Kidney (tissue), 13 donors: ENCODE measurements at regions not wholly inside any gene's neighbourhood (a gene's known extent, or its start where the extent isn't known, plus 50 kb on each side); places are given as distances from the start of the nearest gene placed in this dataset.

Experiments
- DNase-seq, 5 donors: peaks; one replicate each; pipeline ENCODE4 v3.0.0-alpha.2; 2013 to 2020
- FAIRE-seq: peaks from 2 replicates; lab custom pipeline; 2012; peaks lifted over from hg19 to GRCh38; lab: Jason Lieb, UNC
- H3K27ac ChIP-seq, 2 donors: one replicate each; pipeline ENCODE4 v1.7.0; 2013; ENCODE audit warnings: low read depth in 2 of 2, low read length in 2 of 2, inconsistent platforms in 1 of 2
- H3K27me3 ChIP-seq: one replicate; pipeline ENCODE4 v1.7.1; 2013; ENCODE audit warnings: low read length, inconsistent platforms; ENCODE audit not compliant: control insufficient read depth, insufficient read depth
- H3K36me3 ChIP-seq, 3 donors: one replicate each; pipeline versions ENCODE4 v1.7.0 to v1.7.1; 2013; ENCODE audit warnings: low read length in 3 of 3, control low read depth in 1 of 3, inconsistent platforms in 1 of 3; ENCODE audit not compliant: insufficient read depth in 3 of 3, control insufficient read depth in 2 of 3
- H3K4me1 ChIP-seq, 3 donors: one replicate each; pipeline versions ENCODE4 v1.7.0 to v1.7.1; 2013; ENCODE audit warnings: low read length in 3 of 3, inconsistent platforms in 1 of 3, low read depth in 1 of 3; ENCODE audit not compliant: control insufficient read depth in 2 of 3, insufficient read depth in 2 of 3
- H3K4me3 ChIP-seq, 3 donors: one replicate each; pipeline versions ENCODE4 v1.7.0 to v1.8.1; 2013; ENCODE audit warnings: low read length in 3 of 3, control low read depth in 1 of 3, inconsistent platforms in 1 of 3
- H3K9ac ChIP-seq, 3 donors: one replicate each; pipeline versions ENCODE4 v1.7.0 to v1.7.1; 2013; ENCODE audit warnings: low read length in 3 of 3, control low read depth in 1 of 3, inconsistent platforms in 1 of 3
- H3K9me3 ChIP-seq, 3 donors: one replicate each; pipeline versions ENCODE4 v1.7.0 to v1.7.1; 2013; ENCODE audit warnings: low read length in 3 of 3, control low read depth in 1 of 3, inconsistent platforms in 1 of 3; ENCODE audit not compliant: control insufficient read depth in 2 of 3, insufficient read depth in 1 of 3
- CTCF ChIP-seq: IDR thresholded peaks from 3 replicates; pipeline ENCODE4 v1.5.1; 2012; ENCODE audit warnings: mild to moderate bottlenecking, moderate library complexity, borderline replicate concordance; ENCODE audit not compliant: insufficient read depth; ENCODE audit errors: extremely low read depth
- intact Hi-C: fragments of 100-400 bp; cut with DNase I; formaldehyde crosslinking; loops from one replicate; pipeline ENCODE4 v1.11.1; 2022
- donor health status: control.
- donor health status: control.
- donor health status: control.
- donor health status: control.
- donor health status: control.
- donor health status: DM: yes; HTN: yes; CAD: no.
- donor health status: Normal renal cell carcinoma (clear cell type).

DNA sequence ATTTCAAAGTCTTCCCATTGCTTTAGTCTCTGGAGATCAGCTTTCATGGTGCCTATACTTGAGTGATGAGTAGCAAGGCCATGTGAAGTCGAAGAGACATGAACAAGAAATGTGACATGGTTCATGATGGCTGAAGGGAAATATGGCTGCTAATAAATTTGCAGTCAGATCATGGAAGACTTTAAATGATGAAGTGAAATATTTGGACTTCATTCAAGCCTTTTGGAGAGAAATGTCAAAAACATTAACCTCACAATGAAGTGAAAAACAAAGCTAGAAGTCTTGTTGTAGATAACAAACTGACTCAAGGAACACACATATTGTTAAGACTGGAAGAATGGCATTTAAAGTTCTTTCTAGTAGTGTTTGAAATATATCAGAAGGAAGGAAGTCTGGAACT is 120.3 kb upstream of the CCDC54 start:
- FAIRE-seq = no peak
- no peak overlapping the region for H3K27ac ChIP-seq

DNA sequence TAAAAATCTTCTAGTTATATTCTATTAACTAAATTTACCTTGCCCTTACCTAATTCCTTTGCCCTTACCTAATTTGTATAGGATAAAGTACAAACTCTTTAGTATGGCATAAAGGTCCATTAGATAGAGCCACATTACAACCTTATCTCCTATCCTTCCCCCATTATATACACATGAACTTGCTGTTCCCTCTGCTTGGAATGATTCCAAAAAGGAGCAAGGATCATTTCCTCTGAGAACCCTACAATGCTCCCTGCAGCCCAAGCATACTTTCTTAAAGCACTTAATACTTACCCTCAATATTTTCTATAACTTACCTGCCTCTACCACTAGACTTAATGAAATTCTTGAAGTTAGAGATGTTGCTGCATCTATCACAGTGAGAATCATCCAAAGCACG is 118.9 kb upstream of the CCDC54 start:
- Histone ChIP-seq H3K9ac (no peak overlapping the region), H3K27ac (no peak overlapping the region), H3K4me1 (no peaks in the 10 kb centered on the region), H3K4me3 (no peak overlapping the region), H3K9me3 (no peaks in the 10 kb centered on the region), H3K36me3 (no peaks in the 10 kb centered on the region), H3K27me3 (no peaks in the 10 kb centered on the region)
- FAIRE-seq (no peak), DNase-seq (no peak)
- intact Hi-C loops = no loop called here
- no peak for TF ChIP-seq CTCF

More for the DNA sequence above, 120.3 kb upstream of the CCDC54 start:
- intact Hi-C loops = no loop called here
- Histone ChIP-seq H3K9ac (no peak overlapping the region), H3K4me1 (no peaks in the 10 kb centered on the region), H3K9me3 (no peaks in the 10 kb centered on the region), H3K27me3 (no peaks in the 10 kb centered on the region), H3K36me3 (no peaks in the 10 kb centered on the region), H3K4me3 (no peak overlapping the region)
- TF ChIP-seq CTCF = no peak
- DNase-seq = no peak

- no peak for TF ChIP-seq CTCF
- Histone ChIP-seq H3K4me3 (no peak overlapping the region), H3K27ac (no peak overlapping the region), H3K4me1 (peaks cover 0 to 2% (median 0%) of the 10 kb centered on the region in 3 donors), H3K36me3 (no peaks in the 10 kb centered on the region), H3K27me3 (no peaks in the 10 kb centered on the region), H3K9ac (no peak overlapping the region), H3K9me3 (no peaks in the 10 kb centered on the region)
- DNase-seq (peak in 1 of 5 donors; percentile 13), FAIRE-seq (no peak)
- intact Hi-C loops = no loop called here
Measured at GRCh38 chr3:107260207-107260606, 117.0 kb upstream of the CCDC54 start.
